ENCODE measurements at regions not wholly inside any gene's neighbourhood (a gene's known extent, or its start where the extent isn't known, plus 50 kb on each side); places are given as distances from the start of the nearest gene placed in this dataset.

DNA sequence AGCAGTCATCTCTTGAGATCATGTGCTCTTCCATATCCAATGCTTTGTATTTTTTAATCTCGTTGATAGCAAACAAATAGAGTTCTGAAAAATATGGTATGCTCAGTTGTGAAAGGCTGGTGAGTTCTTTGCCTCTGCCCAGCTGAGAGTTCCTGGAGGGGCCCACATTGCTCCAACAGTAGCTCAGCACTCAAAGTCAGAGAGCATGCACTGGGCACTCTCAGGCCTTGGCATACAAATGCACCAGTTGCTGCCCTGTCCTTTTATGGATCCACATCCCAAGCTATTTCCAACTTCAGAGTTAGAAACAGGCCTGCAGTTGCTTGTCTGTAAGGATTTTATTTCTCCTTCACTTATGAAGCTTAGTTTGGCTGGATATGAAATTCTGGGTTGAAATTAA is 181.7 kb upstream of the CHRNA7 start:
- Histone ChIP-seq H3K4me3 (no peak overlapping the region), H3K4me2 (no peak overlapping the region), H3K9me3 (peaks cover 12% of the 10 kb centered on the region; the same call in 1 of the 3 replicates), H3K27ac (no peak overlapping the region), H3K4me1 (no peaks in the 10 kb centered on the region)
- ATAC-seq: no peak
- 19% methylated on average over 1 of the region's 1 CpG for WGBS (ENCODE audit: missing lambda C conversion rate)
- DNase-seq (ENCODE audit: low read depth in 1 of 2, low spot score in 1 of 2): no peak
- no peak for FAIRE-seq
- CTCF ChIA-PET: interaction anchor here (0.6 to 0.8 kb wide), 2 partner anchors 9 to 219 kb away, joined by 3 to 4 read pairs; no protein-coding TSS in a partner anchor
- TF ChIP-seq KDM5A (IDR thresholded peaks at IDR 0.05) (no peak), POLR2AphosphoS2 (conservative IDR thresholded peaks at IDR 0.05; ENCODE audit: low read length) (no peak), EHF (CRISPR knock-in tag; IDR thresholded peaks at IDR 0.05) (no peak), HOXB13 (CRISPR knock-in tag; IDR thresholded peaks at IDR 0.05; ENCODE audit: low read depth) (no peak), NR3C1 (IDR thresholded peaks at IDR 0.05) (no peak), SREBF2 (IDR thresholded peaks at IDR 0.05) (no peak), JUN (IDR thresholded peaks at IDR 0.05) (no peak)
- TF ChIP-seq, protein P1, sequence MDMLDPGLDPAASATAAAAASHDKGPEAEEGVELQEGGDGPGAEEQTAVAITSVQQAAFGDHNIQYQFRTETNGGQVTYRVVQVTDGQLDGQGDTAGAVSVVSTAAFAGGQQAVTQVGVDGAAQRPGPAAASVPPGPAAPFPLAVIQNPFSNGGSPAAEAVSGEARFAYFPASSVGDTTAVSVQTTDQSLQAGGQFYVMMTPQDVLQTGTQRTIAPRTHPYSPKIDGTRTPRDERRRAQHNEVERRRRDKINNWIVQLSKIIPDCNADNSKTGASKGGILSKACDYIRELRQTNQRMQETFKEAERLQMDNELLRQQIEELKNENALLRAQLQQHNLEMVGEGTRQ (IDR thresholded peaks at IDR 0.05): no peak
- TF ChIP-seq, protein P2, sequence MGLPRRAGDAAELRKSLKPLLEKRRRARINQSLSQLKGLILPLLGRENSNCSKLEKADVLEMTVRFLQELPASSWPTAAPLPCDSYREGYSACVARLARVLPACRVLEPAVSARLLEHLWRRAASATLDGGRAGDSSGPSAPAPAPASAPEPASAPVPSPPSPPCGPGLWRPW (IDR thresholded peaks at IDR 0.05): no peak
- TF ChIP-seq, protein P3, sequence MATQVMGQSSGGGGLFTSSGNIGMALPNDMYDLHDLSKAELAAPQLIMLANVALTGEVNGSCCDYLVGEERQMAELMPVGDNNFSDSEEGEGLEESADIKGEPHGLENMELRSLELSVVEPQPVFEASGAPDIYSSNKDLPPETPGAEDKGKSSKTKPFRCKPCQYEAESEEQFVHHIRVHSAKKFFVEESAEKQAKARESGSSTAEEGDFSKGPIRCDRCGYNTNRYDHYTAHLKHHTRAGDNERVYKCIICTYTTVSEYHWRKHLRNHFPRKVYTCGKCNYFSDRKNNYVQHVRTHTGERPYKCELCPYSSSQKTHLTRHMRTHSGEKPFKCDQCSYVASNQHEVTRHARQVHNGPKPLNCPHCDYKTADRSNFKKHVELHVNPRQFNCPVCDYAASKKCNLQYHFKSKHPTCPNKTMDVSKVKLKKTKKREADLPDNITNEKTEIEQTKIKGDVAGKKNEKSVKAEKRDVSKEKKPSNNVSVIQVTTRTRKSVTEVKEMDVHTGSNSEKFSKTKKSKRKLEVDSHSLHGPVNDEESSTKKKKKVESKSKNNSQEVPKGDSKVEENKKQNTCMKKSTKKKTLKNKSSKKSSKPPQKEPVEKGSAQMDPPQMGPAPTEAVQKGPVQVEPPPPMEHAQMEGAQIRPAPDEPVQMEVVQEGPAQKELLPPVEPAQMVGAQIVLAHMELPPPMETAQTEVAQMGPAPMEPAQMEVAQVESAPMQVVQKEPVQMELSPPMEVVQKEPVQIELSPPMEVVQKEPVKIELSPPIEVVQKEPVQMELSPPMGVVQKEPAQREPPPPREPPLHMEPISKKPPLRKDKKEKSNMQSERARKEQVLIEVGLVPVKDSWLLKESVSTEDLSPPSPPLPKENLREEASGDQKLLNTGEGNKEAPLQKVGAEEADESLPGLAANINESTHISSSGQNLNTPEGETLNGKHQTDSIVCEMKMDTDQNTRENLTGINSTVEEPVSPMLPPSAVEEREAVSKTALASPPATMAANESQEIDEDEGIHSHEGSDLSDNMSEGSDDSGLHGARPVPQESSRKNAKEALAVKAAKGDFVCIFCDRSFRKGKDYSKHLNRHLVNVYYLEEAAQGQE (IDR thresholded peaks at IDR 0.05): no peak
- POLR2A ChIA-PET: no interaction called here

DNA sequence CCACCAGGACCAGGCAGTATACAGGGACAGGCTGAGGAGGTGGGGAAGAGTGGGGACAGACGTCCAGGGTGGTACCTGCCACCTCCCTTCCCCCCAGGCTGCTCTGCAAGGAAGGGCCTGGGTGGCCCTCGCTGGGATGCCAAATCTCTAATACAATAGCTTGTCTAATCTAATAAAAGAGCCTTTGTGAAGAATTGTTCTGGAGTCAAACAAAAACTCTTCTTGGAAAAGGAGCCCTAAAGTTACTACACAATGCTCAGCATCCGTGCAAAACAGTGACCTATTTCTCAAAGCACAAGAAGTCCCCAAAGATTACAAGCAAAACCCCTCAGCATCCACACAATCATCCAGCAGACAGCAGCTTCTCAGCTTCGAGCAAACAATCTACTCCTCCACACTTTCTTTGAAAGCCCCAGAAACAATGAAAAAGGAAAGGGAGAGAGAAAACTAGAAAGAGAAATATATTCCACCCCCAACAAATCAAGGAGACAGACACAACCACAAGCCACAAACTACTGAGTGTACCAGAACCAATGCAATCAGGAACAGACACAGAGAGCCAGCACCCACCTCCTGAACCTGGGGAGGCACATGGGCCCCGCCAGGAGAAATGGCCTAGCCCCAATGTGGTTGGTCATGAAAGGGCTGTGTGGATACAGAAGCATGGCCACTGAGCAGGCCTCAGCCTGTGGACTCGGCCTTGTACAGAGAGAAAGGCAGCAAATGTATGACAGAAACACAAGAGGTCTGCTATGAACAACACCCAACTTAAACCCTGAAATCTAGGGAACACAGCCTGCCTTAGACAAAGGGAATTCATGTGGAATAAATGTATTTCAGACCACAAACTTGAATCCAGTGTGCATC is 177.1 kb upstream of the CHRNA7 start:
- Histone ChIP-seq H3K4me1 (no peaks in the 10 kb centered on the region), H3K4me3 (no peak overlapping the region), H3K27ac (no peak overlapping the region), H3K9me3 (peaks cover 17% of the 10 kb centered on the region; the same call in 1 of the 3 replicates), H3K4me2 (no peak overlapping the region)
- DNase-seq (ENCODE audit: low read depth in 1 of 2, low spot score in 1 of 2): no peak
- WGBS (ENCODE audit: missing lambda C conversion rate): 6% methylated on average over 6 of the region's 6 CpGs
- ATAC-seq: no peak
- POLR2A ChIA-PET: no interaction called here
- CTCF ChIA-PET: no interaction called here
- TF ChIP-seq SMC3 (IDR thresholded peaks at IDR 0.05) (no peak), GATA3 (IDR thresholded peaks at IDR 0.05; ENCODE audit: borderline replicate concordance) (no peak), RFX5 (IDR thresholded peaks at IDR 0.05) (no peak), TP53 (CRISPR knock-in tag; IDR thresholded peaks at IDR 0.05) (no peak)
- TF ChIP-seq, protein P4, sequence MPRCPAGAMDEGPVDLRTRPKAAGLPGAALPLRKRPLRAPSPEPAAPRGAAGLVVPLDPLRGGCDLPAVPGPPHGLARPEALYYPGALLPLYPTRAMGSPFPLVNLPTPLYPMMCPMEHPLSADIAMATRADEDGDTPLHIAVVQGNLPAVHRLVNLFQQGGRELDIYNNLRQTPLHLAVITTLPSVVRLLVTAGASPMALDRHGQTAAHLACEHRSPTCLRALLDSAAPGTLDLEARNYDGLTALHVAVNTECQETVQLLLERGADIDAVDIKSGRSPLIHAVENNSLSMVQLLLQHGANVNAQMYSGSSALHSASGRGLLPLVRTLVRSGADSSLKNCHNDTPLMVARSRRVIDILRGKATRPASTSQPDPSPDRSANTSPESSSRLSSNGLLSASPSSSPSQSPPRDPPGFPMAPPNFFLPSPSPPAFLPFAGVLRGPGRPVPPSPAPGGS (IDR thresholded peaks at IDR 0.05): no peak
- TF ChIP-seq, protein P5, sequence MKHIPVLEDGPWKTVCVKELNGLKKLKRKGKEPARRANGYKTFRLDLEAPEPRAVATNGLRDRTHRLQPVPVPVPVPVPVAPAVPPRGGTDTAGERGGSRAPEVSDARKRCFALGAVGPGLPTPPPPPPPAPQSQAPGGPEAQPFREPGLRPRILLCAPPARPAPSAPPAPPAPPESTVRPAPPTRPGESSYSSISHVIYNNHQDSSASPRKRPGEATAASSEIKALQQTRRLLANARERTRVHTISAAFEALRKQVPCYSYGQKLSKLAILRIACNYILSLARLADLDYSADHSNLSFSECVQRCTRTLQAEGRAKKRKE (CRISPR knock-in tag; IDR thresholded peaks at IDR 0.05; ENCODE audit: low read depth): no peak
- TF ChIP-seq, protein P2 (IDR thresholded peaks at IDR 0.05): no peak
- no peak for FAIRE-seq

All from A549 (cell line).